GM18867 (cell line): ENCODE measurements at regions not wholly inside any gene's neighbourhood (a gene's known extent, or its start where the extent isn't known, plus 50 kb on each side); places are given as distances from the start of the nearest gene placed in this dataset.

Source experiments
- ATAC-seq: cut with Tn5 transposase; IDR thresholded peaks from one replicate; pipeline ENCODE4 v1.9.1; 2021; ENCODE audit warnings: mild to moderate bottlenecking, moderate library complexity; ENCODE audit not compliant: unreplicated experiment

- ATAC-seq = no peak
Measured at GRCh38 chr6:164337024-164337924, 922.8 kb downstream of the QKI start.

GRCh38 chr6:164336455-164336854, 921.9 kb downstream of the QKI start:
- ATAC-seq = no peak

GRCh38 chr6:164331026-164331425, 916.5 kb downstream of the QKI start:
- no peak for ATAC-seq

GRCh38 chr6:164325168-164325567, 910.6 kb downstream of the QKI start:
- ATAC-seq = no peak

GRCh38 chr6:164322533-164322932, 908.0 kb downstream of the QKI start:
- ATAC-seq = no peak

GRCh38 chr6:164321297-164321696, 906.8 kb downstream of the QKI start:
- ATAC-seq = no peak

- no peak for ATAC-seq
Measured at GRCh38 chr6:164315376-164315775, 900.9 kb downstream of the QKI start.

GRCh38 chr6:164308339-164308738, 893.8 kb downstream of the QKI start:
- ATAC-seq = no peak

- no peak for ATAC-seq
Measured at GRCh38 chr6:164303102-164303964, 888.8 kb downstream of the QKI start.

- ATAC-seq = no peak
Measured at GRCh38 chr6:164296411-164296810, 881.9 kb downstream of the QKI start.

- ATAC-seq = no peak
Measured at GRCh38 chr6:164294047-164294784, 879.7 kb downstream of the QKI start.

- no peak for ATAC-seq
Measured at GRCh38 chr6:164291224-164291623, 876.7 kb downstream of the QKI start.

- no peak for ATAC-seq
Measured at GRCh38 chr6:164290101-164290500, 875.6 kb downstream of the QKI start.

- no peak for ATAC-seq
Measured at GRCh38 chr6:164286011-164286410, 871.5 kb downstream of the QKI start.

- no peak for ATAC-seq
Measured at GRCh38 chr6:164283574-164283973, 869.1 kb downstream of the QKI start.

- no peak for ATAC-seq
Measured at GRCh38 chr6:164276211-164276610, 861.7 kb downstream of the QKI start.

GRCh38 chr6:164275773-164276172, 861.3 kb downstream of the QKI start:
- ATAC-seq = no peak

- ATAC-seq = no peak
Measured at GRCh38 chr6:164274493-164274892, 860.0 kb downstream of the QKI start.

GRCh38 chr6:164273491-164273890, 859.0 kb downstream of the QKI start:
- ATAC-seq = no peak

GRCh38 chr6:164266851-164267250, 852.3 kb downstream of the QKI start:
- ATAC-seq = no peak

- no peak for ATAC-seq
Measured at GRCh38 chr6:164262348-164262747, 847.8 kb downstream of the QKI start.
